ENCODE measurements at regions not wholly inside any gene's neighbourhood (a gene's known extent, or its start where the extent isn't known, plus 50 kb on each side); places are given as distances from the start of the nearest gene placed in this dataset.

GRCh38 chr13:47249266-47249665 is 352.4 kb upstream of the HTR2A start:
- no peaks in the 10 kb centered on the region for H3K36me3 Mint-ChIP-seq (ENCODE audit: low read depth, unreplicated experiment)

GRCh38 chr13:47241446-47241845 is 344.6 kb upstream of the HTR2A start:
- Histone ChIP-seq H3K79me2 (ENCODE audit: insufficient read depth, low read length) (no peaks in the 10 kb centered on the region), H4K20me1 (ENCODE audit: insufficient read depth, low read length) (no peaks in the 10 kb centered on the region), H3K4me3 (ENCODE audit: insufficient read depth, low read depth, low read length) (no peak overlapping the region), H3K36me3 (ENCODE audit: insufficient read depth, low read length) (no peaks in the 10 kb centered on the region), H3K4me1 (ENCODE audit: insufficient read depth, low read length) (no peaks in the 10 kb centered on the region), H3K27me3 (ENCODE audit: insufficient read depth, low read length) (no peaks in the 10 kb centered on the region), H2AFZ (ENCODE audit: low read depth, low read length) (no peak overlapping the region), H3K4me2 (ENCODE audit: low read length) (no peak overlapping the region), H3K9me3 (ENCODE audit: insufficient read depth, low read depth, low read length) (no peaks in the 10 kb centered on the region), H3K9ac (ENCODE audit: low read length) (no peak overlapping the region), H3K27ac (ENCODE audit: low read depth, low read length) (no peak overlapping the region)
- TF ChIP-seq EZH2 (IDR thresholded peaks at IDR 0.05; ENCODE audit: insufficient read depth, low read length) (no peak), CTCF (IDR thresholded peaks at IDR 0.05; ENCODE audit: insufficient read depth, low read depth, low read length) (no peak)
- Mint-ChIP-seq H3K4me3 (ENCODE audit: unreplicated experiment) (no peak overlapping the region), H3K27me3 (ENCODE audit: low read depth, unreplicated experiment) (no peaks in the 10 kb centered on the region), H3K36me3 (ENCODE audit: low read depth, unreplicated experiment) (no peaks in the 10 kb centered on the region), H3K4me1 (ENCODE audit: low read depth, unreplicated experiment) (peaks cover 2% of the 10 kb centered on the region), H3K9me3 (ENCODE audit: unreplicated experiment) (no peaks in the 10 kb centered on the region), H3K27ac (ENCODE audit: unreplicated experiment) (no peak overlapping the region)
- FAIRE-seq (no peak), DNase-seq (ENCODE audit: low read depth) (no peak)

More at GRCh38 chr13:47249266-47249665, 352.4 kb upstream of the HTR2A start:
- H3K36me3 ChIP-seq (ENCODE audit: insufficient read depth, low read length), result no peaks in the 10 kb centered on the region
- FAIRE-seq (peak; percentile 5), DNase-seq (ENCODE audit: low read depth) (no peak)
- TF ChIP-seq EZH2 (IDR thresholded peaks at IDR 0.05; ENCODE audit: insufficient read depth, low read length) (no peak), CTCF (IDR thresholded peaks at IDR 0.05; ENCODE audit: insufficient read depth, low read depth, low read length) (no peak)
- no peak overlapping the region for H3K27ac ChIP-seq (ENCODE audit: low read depth, low read length)
- no peaks in the 10 kb centered on the region for H3K79me2 ChIP-seq (ENCODE audit: insufficient read depth, low read length)
- no peak overlapping the region for H3K27ac Mint-ChIP-seq (ENCODE audit: unreplicated experiment)
- H4K20me1 ChIP-seq (ENCODE audit: insufficient read depth, low read length), result no peaks in the 10 kb centered on the region
- H3K9me3 ChIP-seq (ENCODE audit: insufficient read depth, low read depth, low read length), result no peaks in the 10 kb centered on the region
- no peaks in the 10 kb centered on the region for H3K9me3 Mint-ChIP-seq (ENCODE audit: unreplicated experiment)
- H3K4me3 Mint-ChIP-seq (ENCODE audit: unreplicated experiment), result no peak overlapping the region
- H3K9ac ChIP-seq (ENCODE audit: low read length), result no peak overlapping the region
- H3K4me2 ChIP-seq (ENCODE audit: low read length), result no peak overlapping the region
- peaks cover 3% of the 10 kb centered on the region for H3K4me1 Mint-ChIP-seq (ENCODE audit: low read depth, unreplicated experiment)
- H3K4me3 ChIP-seq (ENCODE audit: insufficient read depth, low read depth, low read length), result no peak overlapping the region
- no peaks in the 10 kb centered on the region for H3K27me3 Mint-ChIP-seq (ENCODE audit: low read depth, unreplicated experiment)
- H3K4me1 ChIP-seq (ENCODE audit: insufficient read depth, low read length), result peaks cover 6% of the 10 kb centered on the region
- H2AFZ ChIP-seq (ENCODE audit: low read depth, low read length), result no peak overlapping the region
- H3K27me3 ChIP-seq (ENCODE audit: insufficient read depth, low read length), result no peaks in the 10 kb centered on the region

- Mint-ChIP-seq H3K4me1 (ENCODE audit: low read depth, unreplicated experiment) (peaks cover 2% of the 10 kb centered on the region), H3K27me3 (ENCODE audit: low read depth, unreplicated experiment) (no peaks in the 10 kb centered on the region), H3K27ac (ENCODE audit: unreplicated experiment) (no peak overlapping the region), H3K36me3 (ENCODE audit: low read depth, unreplicated experiment) (no peaks in the 10 kb centered on the region), H3K9me3 (ENCODE audit: unreplicated experiment) (no peaks in the 10 kb centered on the region), H3K4me3 (ENCODE audit: unreplicated experiment) (no peak overlapping the region)
- H3K9ac ChIP-seq (ENCODE audit: low read length), result no peak overlapping the region
- FAIRE-seq, result no peak
- H3K79me2 ChIP-seq (ENCODE audit: insufficient read depth, low read length), result no peaks in the 10 kb centered on the region
- no peaks in the 10 kb centered on the region for H3K27me3 ChIP-seq (ENCODE audit: insufficient read depth, low read length)
- no peak overlapping the region for H3K27ac ChIP-seq (ENCODE audit: low read depth, low read length)
- no peaks in the 10 kb centered on the region for H4K20me1 ChIP-seq (ENCODE audit: insufficient read depth, low read length)
- H2AFZ ChIP-seq (ENCODE audit: low read depth, low read length), result no peak overlapping the region
- no peaks in the 10 kb centered on the region for H3K36me3 ChIP-seq (ENCODE audit: insufficient read depth, low read length)
- H3K9me3 ChIP-seq (ENCODE audit: insufficient read depth, low read depth, low read length), result no peaks in the 10 kb centered on the region
- no peaks in the 10 kb centered on the region for H3K4me1 ChIP-seq (ENCODE audit: insufficient read depth, low read length)
- no peak for TF ChIP-seq EZH2 (IDR thresholded peaks at IDR 0.05; ENCODE audit: insufficient read depth, low read length)
- TF ChIP-seq CTCF (IDR thresholded peaks at IDR 0.05; ENCODE audit: insufficient read depth, low read depth, low read length), result no peak
- H3K4me3 ChIP-seq (ENCODE audit: insufficient read depth, low read depth, low read length), result no peak overlapping the region
- H3K4me2 ChIP-seq (ENCODE audit: low read length), result no peak overlapping the region
- no peak for DNase-seq (ENCODE audit: low read depth)
Measured at GRCh38 chr13:47239025-47239424, 342.2 kb upstream of the HTR2A start.

Data from astrocyte (in vitro differentiated cells and primary cell).